Central memory CD8-positive, alpha-beta T cell (primary cell): ENCODE measurements at regions not wholly inside any gene's neighbourhood (a gene's known extent, or its start where the extent isn't known, plus 50 kb on each side); places are given as distances from the start of the nearest gene placed in this dataset.

ENCODE experiments used
- ATAC-seq: fragments of 150-1000 bp; cut with Tn5 transposase; replicated peaks from 2 replicates; pipeline ENCODE4 v1.10.0; 2022; ENCODE audit warnings: mild to moderate bottlenecking, moderate FRiP score, moderate number of reproducible peaks; ENCODE audit not compliant: poor library complexity, severe bottlenecking; ENCODE audit errors: extremely low read depth
- DNase-seq, 2 donors: peaks; one replicate each; pipeline ENCODE4 v3.0.0; 2021; ENCODE audit warnings: low spot score in 2 of 2
- H3K27ac Mint-ChIP-seq: one replicate; pipeline ENCODE4 v1.8.0; 2022; ENCODE audit warnings: low read depth, mild to moderate bottlenecking, moderate library complexity, mixed read lengths
- H3K27me3 Mint-ChIP-seq: one replicate; pipeline ENCODE4 v1.8.0; 2022; ENCODE audit warnings: mixed read lengths
- H3K36me3 Mint-ChIP-seq: one replicate; pipeline ENCODE4 v1.8.0; 2022; ENCODE audit warnings: mild to moderate bottlenecking, moderate library complexity, mixed read lengths; ENCODE audit not compliant: insufficient read depth
- H3K4me1 Mint-ChIP-seq: one replicate; pipeline ENCODE4 v1.8.0; 2022; ENCODE audit warnings: mixed read lengths
- H3K4me3 Mint-ChIP-seq: one replicate; pipeline ENCODE4 v1.8.0; 2022; ENCODE audit warnings: mild to moderate bottlenecking, moderate library complexity, mixed read lengths
- H3K9me3 Mint-ChIP-seq: one replicate; pipeline ENCODE4 v1.8.0; 2022; ENCODE audit warnings: mixed read lengths

- no peak for ATAC-seq
- Mint-ChIP-seq H3K27me3 (no peaks in the 10 kb centered on the region), H3K9me3 (peaks cover 14% of the 10 kb centered on the region), H3K27ac (no peak overlapping the region), H3K4me3 (no peak overlapping the region), H3K4me1 (no peaks in the 10 kb centered on the region), H3K36me3 (peaks cover 2% of the 10 kb centered on the region)
- no peak for DNase-seq
Measured at GRCh38 chrX:5752831-5753230, 475.8 kb downstream of the NLGN4X start.

- peaks cover 18% of the 10 kb centered on the region for H3K9me3 Mint-ChIP-seq
Measured at GRCh38 chrX:5748586-5749150, 480.0 kb downstream of the NLGN4X start.

GRCh38 chrX:5746231-5746630 lies 482.4 kb downstream of the NLGN4X start:
- peaks cover 10% of the 10 kb centered on the region for H3K9me3 Mint-ChIP-seq
- no peak overlapping the region for H3K27ac Mint-ChIP-seq
- H3K4me1 Mint-ChIP-seq: no peaks in the 10 kb centered on the region
- DNase-seq (no peak), ATAC-seq (no peak)
- H3K27me3 Mint-ChIP-seq: no peaks in the 10 kb centered on the region
- H3K4me3 Mint-ChIP-seq: no peak overlapping the region
- H3K36me3 Mint-ChIP-seq: no peaks in the 10 kb centered on the region

More at GRCh38 chrX:5748586-5749150, 480.0 kb downstream of the NLGN4X start:
- DNase-seq (no peak), ATAC-seq (no peak)
- Mint-ChIP-seq H3K27ac (no peak overlapping the region), H3K27me3 (no peaks in the 10 kb centered on the region), H3K4me1 (no peaks in the 10 kb centered on the region), H3K36me3 (peaks cover 2% of the 10 kb centered on the region), H3K4me3 (no peak overlapping the region)

- Mint-ChIP-seq H3K27ac (no peak overlapping the region), H3K36me3 (no peaks in the 10 kb centered on the region), H3K9me3 (peaks cover 5% of the 10 kb centered on the region), H3K4me1 (no peaks in the 10 kb centered on the region), H3K4me3 (no peak overlapping the region), H3K27me3 (no peaks in the 10 kb centered on the region)
- DNase-seq: no peak
- ATAC-seq: no peak
Measured at GRCh38 chrX:5733501-5733900, 495.2 kb downstream of the NLGN4X start.

GRCh38 chrX:5730556-5730955 lies 498.1 kb downstream of the NLGN4X start:
- H3K27me3 Mint-ChIP-seq: no peaks in the 10 kb centered on the region
- DNase-seq: no peak
- no peak for ATAC-seq
- H3K4me1 Mint-ChIP-seq: no peaks in the 10 kb centered on the region
- H3K36me3 Mint-ChIP-seq: no peaks in the 10 kb centered on the region
- H3K9me3 Mint-ChIP-seq: peaks cover 10% of the 10 kb centered on the region
- H3K27ac Mint-ChIP-seq: no peak overlapping the region
- no peak overlapping the region for H3K4me3 Mint-ChIP-seq

- Mint-ChIP-seq H3K4me3 (no peak overlapping the region), H3K27ac (no peak overlapping the region), H3K36me3 (no peaks in the 10 kb centered on the region), H3K27me3 (no peaks in the 10 kb centered on the region), H3K4me1 (no peaks in the 10 kb centered on the region), H3K9me3 (peaks cover 12% of the 10 kb centered on the region)
- ATAC-seq (no peak), DNase-seq (no peak)
Measured at GRCh38 chrX:5726224-5726623, 502.4 kb downstream of the NLGN4X start.

GRCh38 chrX:5724123-5724522 lies 504.5 kb downstream of the NLGN4X start:
- H3K36me3 Mint-ChIP-seq: no peaks in the 10 kb centered on the region
- H3K4me1 Mint-ChIP-seq: no peaks in the 10 kb centered on the region
- H3K4me3 Mint-ChIP-seq: no peak overlapping the region
- peaks cover 12% of the 10 kb centered on the region for H3K9me3 Mint-ChIP-seq
- H3K27ac Mint-ChIP-seq: no peak overlapping the region
- no peak for ATAC-seq
- no peak for DNase-seq
- no peaks in the 10 kb centered on the region for H3K27me3 Mint-ChIP-seq

GRCh38 chrX:5718651-5719050 lies 510.0 kb downstream of the NLGN4X start:
- peaks cover 10% of the 10 kb centered on the region for H3K9me3 Mint-ChIP-seq
- no peak for DNase-seq
- no peak overlapping the region for H3K4me3 Mint-ChIP-seq
- no peak overlapping the region for H3K27ac Mint-ChIP-seq
- no peaks in the 10 kb centered on the region for H3K27me3 Mint-ChIP-seq
- no peak for ATAC-seq
- no peaks in the 10 kb centered on the region for H3K36me3 Mint-ChIP-seq
- no peaks in the 10 kb centered on the region for H3K4me1 Mint-ChIP-seq

- H3K36me3 Mint-ChIP-seq: no peaks in the 10 kb centered on the region
- H3K27ac Mint-ChIP-seq: no peak overlapping the region
- H3K27me3 Mint-ChIP-seq: no peaks in the 10 kb centered on the region
- H3K4me3 Mint-ChIP-seq: no peak overlapping the region
- H3K4me1 Mint-ChIP-seq: no peaks in the 10 kb centered on the region
- DNase-seq: no peak
- no peak for ATAC-seq
- peaks cover 7% of the 10 kb centered on the region for H3K9me3 Mint-ChIP-seq
Measured at GRCh38 chrX:5716666-5717065, 512.0 kb downstream of the NLGN4X start.

- Mint-ChIP-seq H3K4me3 (no peak overlapping the region), H3K4me1 (no peaks in the 10 kb centered on the region), H3K27me3 (no peaks in the 10 kb centered on the region), H3K9me3 (no peaks in the 10 kb centered on the region), H3K27ac (no peak overlapping the region), H3K36me3 (peaks cover 2% of the 10 kb centered on the region)
- ATAC-seq (no peak), DNase-seq (no peak)
Measured at GRCh38 chrX:5708251-5708650, 520.4 kb downstream of the NLGN4X start.

- no peak for DNase-seq
- no peaks in the 10 kb centered on the region for H3K4me1 Mint-ChIP-seq
- no peak for ATAC-seq
- H3K36me3 Mint-ChIP-seq: no peaks in the 10 kb centered on the region
- H3K27ac Mint-ChIP-seq: no peak overlapping the region
- no peaks in the 10 kb centered on the region for H3K9me3 Mint-ChIP-seq
- no peaks in the 10 kb centered on the region for H3K27me3 Mint-ChIP-seq
- H3K4me3 Mint-ChIP-seq: no peak overlapping the region
Measured at GRCh38 chrX:5702890-5703289, 525.8 kb downstream of the NLGN4X start.

GRCh38 chrX:5695971-5696370 lies 532.7 kb downstream of the NLGN4X start:
- no peaks in the 10 kb centered on the region for H3K4me1 Mint-ChIP-seq
- H3K9me3 Mint-ChIP-seq: peaks cover 5% of the 10 kb centered on the region
- ATAC-seq (no peak), DNase-seq (no peak)
- H3K27ac Mint-ChIP-seq: no peak overlapping the region
- H3K27me3 Mint-ChIP-seq: no peaks in the 10 kb centered on the region
- H3K36me3 Mint-ChIP-seq: no peaks in the 10 kb centered on the region
- no peak overlapping the region for H3K4me3 Mint-ChIP-seq

- Mint-ChIP-seq H3K27me3 (no peaks in the 10 kb centered on the region), H3K4me3 (no peak overlapping the region), H3K27ac (no peak overlapping the region), H3K36me3 (no peaks in the 10 kb centered on the region), H3K4me1 (no peaks in the 10 kb centered on the region), H3K9me3 (peaks cover 12% of the 10 kb centered on the region)
- DNase-seq: no peak
- ATAC-seq: no peak
Measured at GRCh38 chrX:5683996-5684395, 544.7 kb downstream of the NLGN4X start.

GRCh38 chrX:5681159-5681558 lies 547.5 kb downstream of the NLGN4X start:
- DNase-seq (no peak), ATAC-seq (no peak)

More at GRCh38 chrX:5681159-5681558, 547.5 kb downstream of the NLGN4X start:
- no peak overlapping the region for H3K4me3 Mint-ChIP-seq
- no peaks in the 10 kb centered on the region for H3K36me3 Mint-ChIP-seq
- H3K9me3 Mint-ChIP-seq: peaks cover 12% of the 10 kb centered on the region
- H3K4me1 Mint-ChIP-seq: no peaks in the 10 kb centered on the region
- H3K27ac Mint-ChIP-seq: no peak overlapping the region
- H3K27me3 Mint-ChIP-seq: no peaks in the 10 kb centered on the region
